Renal cortex interstitium (tissue), 11 donors: ENCODE measurements at regions not wholly inside any gene's neighbourhood (a gene's known extent, or its start where the extent isn't known, plus 50 kb on each side); places are given as distances from the start of the nearest gene placed in this dataset.

Experiments used
- DNase-seq, 11 donors: peaks; one replicate each; pipeline ENCODE4 v3.0.0-alpha.2; 2013; ENCODE audit warnings: low read depth in 9 of 11, low spot score in 4 of 11; ENCODE audit errors: extremely low read depth in 1 of 11

GRCh38 chr12:28057856-28058615 lies 85.5 kb upstream of the PTHLH start:
- no peak for DNase-seq

GRCh38 chr12:28059220-28059619 lies 86.7 kb upstream of the PTHLH start:
- no peak for DNase-seq

GRCh38 chr12:28059668-28060067 lies 87.1 kb upstream of the PTHLH start:
- DNase-seq: no peak

- no peak for DNase-seq
These were observed 88.3 kb upstream of the PTHLH start for GRCh38 chr12:28060871-28061270.

GRCh38 chr12:28063355-28063880 lies 90.9 kb upstream of the PTHLH start:
- DNase-seq: no peak

GRCh38 chr12:28065374-28065773 lies 92.8 kb upstream of the PTHLH start:
- DNase-seq: no peak

- DNase-seq: no peak
These were observed 93.5 kb upstream of the PTHLH start for GRCh38 chr12:28065889-28066630.

- DNase-seq: no peak
These were observed 94.3 kb upstream of the PTHLH start for GRCh38 chr12:28066879-28067278.

- no peak for DNase-seq
These were observed 95.9 kb upstream of the PTHLH start for GRCh38 chr12:28068467-28068866.

GRCh38 chr12:28079539-28079938 lies 107.0 kb upstream of the PTHLH start:
- no peak for DNase-seq

- no peak for DNase-seq
These were observed 108.2 kb upstream of the CCDC91 start for GRCh38 chr12:28082096-28082495.

- DNase-seq: no peak
These were observed 106.2 kb upstream of the CCDC91 start for GRCh38 chr12:28083840-28084678.

GRCh38 chr12:28086521-28087155 lies 103.6 kb upstream of the CCDC91 start:
- no peak for DNase-seq

- DNase-seq: no peak
These were observed 101.5 kb upstream of the CCDC91 start for GRCh38 chr12:28088566-28089272.

- DNase-seq: no peak
These were observed 100.9 kb upstream of the CCDC91 start for GRCh38 chr12:28089338-28089737.

GRCh38 chr12:28090835-28091234 lies 99.4 kb upstream of the CCDC91 start:
- no peak for DNase-seq

- no peak for DNase-seq
These were observed 97.9 kb upstream of the CCDC91 start for GRCh38 chr12:28092396-28092795.

GRCh38 chr12:28096649-28097048 lies 93.6 kb upstream of the CCDC91 start:
- no peak for DNase-seq

- DNase-seq: no peak
These were observed 93.0 kb upstream of the CCDC91 start for GRCh38 chr12:28097221-28097620.
